GM12878 (cell line): ENCODE measurements at regions not wholly inside any gene's neighbourhood (a gene's known extent, or its start where the extent isn't known, plus 50 kb on each side); places are given as distances from the start of the nearest gene placed in this dataset.

Experiments used
- CREM ChIP-seq: IDR thresholded peaks from 2 replicates; pipeline ENCODE4 v1.6.1; 2014; ENCODE audit warnings: antibody characterized with exemption, low read depth
- PML ChIP-seq: IDR thresholded peaks from 2 replicates; pipeline ENCODE4 v1.6.1; 2012; ENCODE audit warnings: low read length, inconsistent platforms
- POLR2A ChIP-seq: IDR thresholded peaks from 2 replicates; pipeline ENCODE4 v1.6.1; 2011; ENCODE audit warnings: low read depth, mild to moderate bottlenecking, low read length
- WRNIP1 ChIP-seq: IDR thresholded peaks from 2 replicates; pipeline ENCODE4 v1.6.1; 2011; ENCODE audit warnings: low read depth, low read length, improper control_type of control experiment, borderline replicate concordance
- ZBED1 ChIP-seq: IDR thresholded peaks from 2 replicates; pipeline ENCODE4 v1.6.1; 2016; ENCODE audit warnings: borderline replicate concordance
- TF ChIP-seq, protein P1 (sequence below): fragments of 450-650 bp; IDR thresholded peaks from 2 replicates; pipeline ENCODE4 v1.6.1; 2016; ENCODE audit warnings: mild to moderate bottlenecking, moderate library complexity, borderline replicate concordance
- TF ChIP-seq, protein P2 (sequence below): fragments of 450-650 bp; IDR thresholded peaks from 2 replicates; pipeline ENCODE4 v1.6.1; 2017; ENCODE audit warnings: borderline replicate concordance
- TF ChIP-seq, protein P3 (sequence below): IDR thresholded peaks from 2 replicates; pipeline ENCODE4 v1.6.1; 2011; ENCODE audit warnings: mild to moderate bottlenecking, low read depth, low read length, moderate library complexity; ENCODE audit not compliant: insufficient replicate concordance

DNA sequence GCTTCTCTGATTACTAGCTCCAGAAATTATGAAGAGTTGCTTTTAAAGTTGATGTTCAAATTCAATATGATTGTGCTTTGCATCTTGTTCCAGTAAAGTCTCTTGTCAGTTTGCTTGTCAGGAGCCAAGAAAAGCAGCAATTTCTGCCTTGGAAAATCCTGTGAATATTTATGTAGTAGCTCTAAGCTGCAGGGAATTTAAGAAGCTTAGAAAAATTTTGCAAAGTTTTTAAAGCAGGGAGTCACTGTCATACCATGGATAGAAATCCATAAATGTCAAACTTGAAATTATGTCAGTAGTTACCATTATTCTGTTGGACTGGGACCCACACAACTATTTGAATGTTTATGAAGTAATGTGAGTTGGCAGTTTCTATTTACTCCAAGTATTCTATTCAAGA is 169.3 kb downstream of the TMEM200C start (continued):
- TF ChIP-seq, protein P1, sequence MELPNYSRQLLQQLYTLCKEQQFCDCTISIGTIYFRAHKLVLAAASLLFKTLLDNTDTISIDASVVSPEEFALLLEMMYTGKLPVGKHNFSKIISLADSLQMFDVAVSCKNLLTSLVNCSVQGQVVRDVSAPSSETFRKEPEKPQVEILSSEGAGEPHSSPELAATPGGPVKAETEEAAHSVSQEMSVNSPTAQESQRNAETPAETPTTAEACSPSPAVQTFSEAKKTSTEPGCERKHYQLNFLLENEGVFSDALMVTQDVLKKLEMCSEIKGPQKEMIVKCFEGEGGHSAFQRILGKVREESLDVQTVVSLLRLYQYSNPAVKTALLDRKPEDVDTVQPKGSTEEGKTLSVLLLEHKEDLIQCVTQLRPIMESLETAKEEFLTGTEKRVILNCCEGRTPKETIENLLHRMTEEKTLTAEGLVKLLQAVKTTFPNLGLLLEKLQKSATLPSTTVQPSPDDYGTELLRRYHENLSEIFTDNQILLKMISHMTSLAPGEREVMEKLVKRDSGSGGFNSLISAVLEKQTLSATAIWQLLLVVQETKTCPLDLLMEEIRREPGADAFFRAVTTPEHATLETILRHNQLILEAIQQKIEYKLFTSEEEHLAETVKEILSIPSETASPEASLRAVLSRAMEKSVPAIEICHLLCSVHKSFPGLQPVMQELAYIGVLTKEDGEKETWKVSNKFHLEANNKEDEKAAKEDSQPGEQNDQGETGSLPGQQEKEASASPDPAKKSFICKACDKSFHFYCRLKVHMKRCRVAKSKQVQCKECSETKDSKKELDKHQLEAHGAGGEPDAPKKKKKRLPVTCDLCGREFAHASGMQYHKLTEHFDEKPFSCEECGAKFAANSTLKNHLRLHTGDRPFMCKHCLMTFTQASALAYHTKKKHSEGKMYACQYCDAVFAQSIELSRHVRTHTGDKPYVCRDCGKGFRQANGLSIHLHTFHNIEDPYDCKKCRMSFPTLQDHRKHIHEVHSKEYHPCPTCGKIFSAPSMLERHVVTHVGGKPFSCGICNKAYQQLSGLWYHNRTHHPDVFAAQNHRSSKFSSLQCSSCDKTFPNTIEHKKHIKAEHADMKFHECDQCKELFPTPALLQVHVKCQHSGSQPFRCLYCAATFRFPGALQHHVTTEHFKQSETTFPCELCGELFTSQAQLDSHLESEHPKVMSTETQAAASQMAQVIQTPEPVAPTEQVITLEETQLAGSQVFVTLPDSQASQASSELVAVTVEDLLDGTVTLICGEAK, result no peak
- TF ChIP-seq POLR2A (no peak), WRNIP1 (no peak), PML (no peak), ZBED1 (no peak), CREM (no peak)
- TF ChIP-seq, protein P2, sequence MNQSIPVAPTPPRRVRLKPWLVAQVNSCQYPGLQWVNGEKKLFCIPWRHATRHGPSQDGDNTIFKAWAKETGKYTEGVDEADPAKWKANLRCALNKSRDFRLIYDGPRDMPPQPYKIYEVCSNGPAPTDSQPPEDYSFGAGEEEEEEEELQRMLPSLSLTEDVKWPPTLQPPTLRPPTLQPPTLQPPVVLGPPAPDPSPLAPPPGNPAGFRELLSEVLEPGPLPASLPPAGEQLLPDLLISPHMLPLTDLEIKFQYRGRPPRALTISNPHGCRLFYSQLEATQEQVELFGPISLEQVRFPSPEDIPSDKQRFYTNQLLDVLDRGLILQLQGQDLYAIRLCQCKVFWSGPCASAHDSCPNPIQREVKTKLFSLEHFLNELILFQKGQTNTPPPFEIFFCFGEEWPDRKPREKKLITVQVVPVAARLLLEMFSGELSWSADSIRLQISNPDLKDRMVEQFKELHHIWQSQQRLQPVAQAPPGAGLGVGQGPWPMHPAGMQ, result no peak
- TF ChIP-seq, protein P3, sequence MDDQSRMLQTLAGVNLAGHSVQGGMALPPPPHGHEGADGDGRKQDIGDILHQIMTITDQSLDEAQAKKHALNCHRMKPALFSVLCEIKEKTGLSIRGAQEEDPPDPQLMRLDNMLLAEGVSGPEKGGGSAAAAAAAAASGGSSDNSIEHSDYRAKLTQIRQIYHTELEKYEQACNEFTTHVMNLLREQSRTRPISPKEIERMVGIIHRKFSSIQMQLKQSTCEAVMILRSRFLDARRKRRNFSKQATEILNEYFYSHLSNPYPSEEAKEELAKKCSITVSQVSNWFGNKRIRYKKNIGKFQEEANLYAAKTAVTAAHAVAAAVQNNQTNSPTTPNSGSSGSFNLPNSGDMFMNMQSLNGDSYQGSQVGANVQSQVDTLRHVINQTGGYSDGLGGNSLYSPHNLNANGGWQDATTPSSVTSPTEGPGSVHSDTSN, result no peak
- TF ChIP-seq, all 136 proteins: peak for 0
